Skeletal muscle cell (primary cell): ENCODE measurements at regions not wholly inside any gene's neighbourhood (a gene's known extent, or its start where the extent isn't known, plus 50 kb on each side); places are given as distances from the start of the nearest gene placed in this dataset.
A peak's percentile ranks its signal among the peaks of the same experiment; 100 is the strongest.

Source experiments
- DNase-seq: peaks from one replicate; pipeline ENCODE4 v3.0.0-alpha.2; 2010; ENCODE audit warnings: low read depth
- H3K4me3 ChIP-seq: 2 replicates; pipeline ENCODE4 v1.5.1; 2011; ENCODE audit warnings: low read depth, mild to moderate bottlenecking, control low read depth, low read length, moderate library complexity

DNA sequence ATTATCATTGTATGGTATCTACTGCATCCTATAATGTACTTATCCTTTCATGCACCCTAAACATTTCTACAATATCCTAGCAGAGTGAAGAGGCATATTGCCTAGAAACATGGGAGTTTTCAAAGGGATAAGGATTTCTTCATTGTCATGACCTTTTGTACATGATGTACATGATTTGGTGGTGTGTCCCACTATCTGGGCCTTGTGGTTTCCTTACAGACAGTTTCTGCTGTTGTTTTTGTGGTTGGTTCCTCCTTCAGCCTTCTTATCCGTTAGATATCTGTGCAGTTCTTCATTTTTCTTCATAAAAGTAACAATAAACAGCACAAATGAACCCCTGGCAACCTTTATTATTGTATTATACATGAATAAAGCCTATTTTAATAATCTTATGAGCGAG, 70.4 kb upstream of the BACH1 start:
- H3K4me3 ChIP-seq, result no peak overlapping the region
- DNase-seq, result no peak

DNA sequence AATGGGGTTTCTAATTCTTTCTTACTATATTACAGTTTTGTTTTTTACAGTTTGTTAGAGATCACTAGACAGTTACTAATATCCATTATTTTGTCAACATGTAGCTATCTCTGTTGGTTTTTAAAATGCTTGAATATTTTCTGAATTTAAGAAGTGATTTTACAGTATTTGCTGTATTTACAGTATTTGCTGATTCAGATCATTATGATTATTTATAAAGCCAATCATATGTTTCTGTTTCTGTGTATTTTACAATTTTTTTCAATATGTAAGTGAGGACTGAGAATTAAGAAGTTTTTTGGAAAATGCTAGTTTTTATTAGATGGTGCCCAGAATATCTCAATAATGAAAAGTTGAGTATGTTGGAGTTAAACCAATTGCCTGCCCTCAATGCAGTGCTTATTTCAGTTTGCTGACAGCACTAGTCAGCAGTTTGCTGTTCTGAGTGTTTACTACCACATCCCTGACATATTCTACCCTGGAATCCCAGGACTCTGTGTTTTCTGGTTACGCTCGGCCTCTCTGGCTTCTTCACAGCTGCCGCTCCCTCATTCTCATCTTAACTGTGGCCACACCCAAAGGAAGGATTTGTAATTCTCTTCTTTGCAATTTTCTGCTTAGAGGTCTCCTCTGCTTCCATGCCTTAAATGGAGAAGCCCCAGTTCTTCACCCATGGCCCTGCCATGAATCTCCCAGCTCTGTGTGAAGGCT, 68.0 kb upstream of the BACH1 start:
- DNase-seq, result no peak
- no peak overlapping the region for H3K4me3 ChIP-seq

DNA sequence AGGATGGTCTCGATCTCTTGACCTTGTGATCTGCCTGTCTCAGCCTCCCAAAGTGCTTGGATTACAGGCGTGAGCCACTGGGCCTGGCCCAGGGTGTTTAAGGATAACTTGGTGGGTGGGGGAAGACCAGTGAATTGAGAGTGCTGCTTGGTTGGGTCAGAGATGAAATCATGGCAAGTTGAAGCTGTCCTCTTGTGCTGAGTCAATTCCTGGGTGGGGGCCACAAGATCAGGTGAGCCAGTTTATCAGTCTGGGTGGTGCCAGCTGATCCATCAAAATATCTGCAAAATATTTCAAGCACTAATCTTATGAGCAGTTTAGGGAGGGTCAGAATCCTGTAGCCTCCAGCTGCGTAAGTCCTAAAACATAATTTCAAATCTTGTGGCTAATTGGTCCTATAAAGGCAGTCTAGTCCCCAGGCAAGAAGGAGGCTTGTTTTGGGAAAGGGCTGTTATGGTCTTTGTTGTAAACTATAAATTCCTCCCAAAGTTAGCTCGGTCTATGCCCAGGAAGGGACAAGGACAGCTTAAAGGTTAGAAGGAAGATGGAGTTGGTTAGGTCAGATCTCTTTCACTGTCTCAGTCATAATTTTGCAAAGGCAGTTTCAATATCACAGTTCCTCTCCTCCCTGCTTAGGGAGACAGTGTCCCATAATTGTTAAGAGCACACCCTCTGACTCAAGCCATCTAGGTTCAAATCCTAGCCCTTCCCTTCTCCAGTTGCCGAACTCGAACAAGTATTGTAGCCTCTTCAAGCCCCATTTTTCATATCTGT, 66.8 kb upstream of the BACH1 start:
- DNase-seq, result no peak
- no peak overlapping the region for H3K4me3 ChIP-seq

DNA sequence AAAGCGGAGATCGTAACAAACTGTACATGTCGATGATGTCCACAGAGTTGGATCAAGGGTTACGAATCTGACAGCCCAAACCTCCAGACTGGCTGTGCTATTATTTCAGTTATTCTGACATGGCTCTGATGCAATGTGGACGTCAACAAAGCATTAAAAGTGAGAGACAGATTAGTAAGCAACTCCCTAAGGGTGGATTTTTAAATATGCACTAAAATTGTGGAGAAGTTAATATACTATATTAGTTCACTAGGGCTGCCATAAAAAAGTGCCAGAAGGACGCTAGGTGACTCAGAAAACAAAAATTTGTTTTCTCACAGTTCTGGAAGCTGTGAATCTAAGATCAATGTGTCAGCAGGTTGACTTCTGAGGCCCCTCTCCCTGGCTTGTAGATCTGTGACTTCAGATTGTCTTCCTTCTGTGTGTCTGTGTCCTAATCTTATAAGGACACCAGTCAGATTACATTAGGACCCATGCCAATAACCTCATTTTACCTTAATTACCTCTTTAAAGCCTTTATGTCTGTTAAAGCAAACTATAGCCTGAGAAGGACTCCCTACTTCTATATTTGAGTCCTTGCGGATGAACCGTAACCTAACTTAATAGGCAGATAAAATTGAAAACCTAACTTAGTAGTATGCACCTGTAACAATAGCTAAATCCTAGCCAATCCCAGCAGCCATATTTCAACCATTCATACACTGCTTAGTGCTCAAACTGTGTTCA, 66.0 kb upstream of the BACH1 start:
- H3K4me3 ChIP-seq, result no peak overlapping the region
- DNase-seq, result peak; percentile 72

DNA sequence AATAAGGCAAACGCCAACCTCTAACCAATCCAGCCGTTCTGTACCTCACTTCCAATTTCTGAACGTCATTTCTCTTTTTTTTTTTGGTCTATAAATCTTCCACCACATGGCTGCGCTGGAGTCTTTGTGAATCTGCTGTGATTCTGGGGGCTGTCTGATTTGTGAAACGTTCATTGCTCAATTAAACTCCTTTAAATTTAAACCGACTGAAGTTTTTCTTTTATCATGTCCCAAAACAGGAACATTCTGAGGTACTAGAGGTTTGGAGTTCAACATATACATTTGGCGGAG, 65.5 kb upstream of the BACH1 start:
- H3K4me3 ChIP-seq, result no peak overlapping the region
- no peak for DNase-seq

DNA sequence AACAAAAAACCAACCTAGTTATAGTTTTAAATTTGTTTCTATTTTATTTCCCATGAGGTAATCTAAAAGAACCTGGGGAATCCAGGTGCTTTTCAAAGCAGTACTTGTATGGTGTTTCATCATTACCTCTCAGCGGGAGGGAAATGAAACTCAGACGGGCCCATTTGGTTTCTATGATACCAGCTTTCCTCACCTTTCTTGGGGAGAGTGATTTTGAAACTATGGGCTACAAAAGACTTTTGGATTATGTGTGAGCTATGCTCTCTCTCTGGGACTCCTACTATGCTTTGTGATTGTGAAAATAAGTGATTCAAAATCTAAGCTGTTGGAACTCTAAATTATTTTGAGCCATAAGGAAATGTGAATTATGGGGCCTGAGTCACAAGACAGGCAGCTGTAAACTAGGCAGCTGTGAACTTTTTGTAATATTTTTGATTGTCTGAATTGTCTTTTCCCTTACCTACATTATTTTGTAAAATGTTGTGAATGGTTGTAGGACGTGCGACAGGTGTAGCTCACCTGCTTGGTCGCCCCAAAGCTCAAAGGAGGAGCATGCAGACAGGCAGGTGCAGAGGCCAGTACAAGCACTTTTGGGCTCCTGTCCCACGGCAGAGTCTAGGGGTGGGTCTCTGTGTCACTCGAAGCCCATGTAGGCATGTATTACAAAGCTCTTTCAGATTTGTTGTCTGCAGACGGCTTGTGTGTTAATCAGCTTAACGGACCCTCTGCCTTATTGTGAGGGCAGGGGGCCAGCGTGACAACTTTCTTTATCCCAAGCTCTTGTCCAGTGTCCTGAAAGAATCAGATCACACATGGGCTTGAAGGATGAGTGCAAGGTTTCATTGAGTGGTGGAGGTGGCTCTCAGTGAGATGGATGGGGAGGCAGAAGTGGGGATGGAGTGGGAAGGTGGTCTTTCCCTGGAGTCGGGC, 64.8 kb upstream of the BACH1 start:
- no peak overlapping the region for H3K4me3 ChIP-seq
- DNase-seq, result no peak

DNA sequence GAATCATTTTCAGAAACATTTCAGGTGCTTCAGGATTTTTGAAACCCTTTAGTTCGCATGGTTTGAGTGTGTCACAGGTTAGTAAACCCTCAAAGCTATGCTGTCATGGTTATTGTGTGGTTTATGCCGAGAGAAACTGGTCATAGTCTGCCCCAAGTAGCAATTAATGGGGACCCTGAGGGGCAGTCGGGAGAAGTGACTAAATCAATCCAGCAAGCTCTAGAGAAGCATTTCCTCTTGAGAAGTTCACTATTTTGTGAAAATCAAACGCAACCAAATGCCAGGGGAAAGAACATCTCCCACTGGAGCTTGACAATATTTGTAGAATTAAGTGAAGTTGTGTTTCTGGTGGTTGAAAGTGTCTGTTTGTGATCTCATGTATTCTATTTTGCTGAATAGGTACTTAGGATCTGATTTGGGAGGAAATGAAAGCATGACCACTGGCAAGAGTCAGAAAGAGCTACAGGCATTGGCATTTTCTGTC, 63.0 kb upstream of the BACH1 start:
- no peak for DNase-seq
- no peak overlapping the region for H3K4me3 ChIP-seq

DNA sequence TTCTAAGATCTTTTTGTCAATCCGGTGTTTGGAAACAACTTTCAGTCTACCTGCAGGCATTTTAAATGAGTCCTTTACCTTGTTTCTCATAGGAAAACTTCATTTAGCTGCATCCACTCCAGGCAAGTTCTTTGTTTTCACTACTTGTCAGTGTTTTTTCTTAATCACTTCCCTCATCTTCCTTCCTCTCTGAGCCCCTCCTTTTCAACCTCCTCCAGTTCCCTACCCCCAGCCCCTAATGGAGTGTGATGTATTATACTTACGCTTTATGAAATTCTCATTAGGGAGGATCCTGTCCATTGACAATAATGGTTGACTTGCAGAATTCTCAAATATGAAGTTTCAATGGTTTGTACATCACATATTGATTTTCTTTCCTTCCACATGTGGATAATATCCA, 62.5 kb upstream of the BACH1 start:
- H3K4me3 ChIP-seq, result no peak overlapping the region
- DNase-seq, result no peak

DNA sequence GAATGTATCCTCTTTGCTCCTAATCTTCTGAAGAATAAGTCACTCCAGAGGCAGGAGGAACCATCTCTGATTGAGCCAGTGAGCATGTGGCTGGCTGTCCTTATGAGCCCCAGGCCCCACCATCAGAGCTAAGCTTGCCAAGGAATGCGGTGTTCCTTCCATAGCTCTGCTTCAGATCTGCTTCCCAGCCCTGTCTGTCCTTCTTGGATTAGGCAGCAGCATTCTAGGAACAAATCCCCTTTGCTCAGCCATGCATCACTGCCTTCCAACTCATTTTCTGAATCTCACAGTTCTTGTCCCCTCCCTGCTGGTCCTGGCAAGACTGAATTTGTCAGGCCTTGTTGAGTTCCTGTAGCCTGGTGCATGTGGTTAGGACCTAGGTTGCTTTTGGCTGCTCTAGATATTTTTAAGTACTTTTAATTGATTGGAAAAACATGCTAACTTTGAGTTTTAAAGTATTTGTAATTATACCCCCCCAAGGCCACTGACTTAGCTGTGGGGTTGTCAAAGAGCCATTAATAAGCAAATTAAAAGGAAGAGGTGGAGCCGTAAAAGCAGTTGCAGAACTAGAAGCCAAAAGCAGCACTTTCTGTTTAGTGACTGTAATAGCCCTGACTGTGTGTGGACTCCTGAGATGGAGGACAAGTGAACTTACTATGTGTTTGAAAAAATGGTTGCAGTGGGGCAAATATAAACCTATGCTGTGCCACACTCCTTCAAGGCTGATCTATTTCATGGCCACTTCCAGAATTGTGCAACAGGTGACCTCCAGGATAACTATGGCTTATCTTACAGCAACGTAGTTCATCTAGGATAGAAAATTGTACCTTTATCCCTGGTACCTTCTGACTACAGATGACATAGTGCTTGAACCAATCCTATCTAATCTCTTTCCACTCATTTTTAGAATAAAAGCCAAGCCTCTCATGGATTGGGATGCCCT, 61.3 kb upstream of the BACH1 start:
- peak; percentile 74 for DNase-seq
- H3K4me3 ChIP-seq, result no peak overlapping the region

DNA sequence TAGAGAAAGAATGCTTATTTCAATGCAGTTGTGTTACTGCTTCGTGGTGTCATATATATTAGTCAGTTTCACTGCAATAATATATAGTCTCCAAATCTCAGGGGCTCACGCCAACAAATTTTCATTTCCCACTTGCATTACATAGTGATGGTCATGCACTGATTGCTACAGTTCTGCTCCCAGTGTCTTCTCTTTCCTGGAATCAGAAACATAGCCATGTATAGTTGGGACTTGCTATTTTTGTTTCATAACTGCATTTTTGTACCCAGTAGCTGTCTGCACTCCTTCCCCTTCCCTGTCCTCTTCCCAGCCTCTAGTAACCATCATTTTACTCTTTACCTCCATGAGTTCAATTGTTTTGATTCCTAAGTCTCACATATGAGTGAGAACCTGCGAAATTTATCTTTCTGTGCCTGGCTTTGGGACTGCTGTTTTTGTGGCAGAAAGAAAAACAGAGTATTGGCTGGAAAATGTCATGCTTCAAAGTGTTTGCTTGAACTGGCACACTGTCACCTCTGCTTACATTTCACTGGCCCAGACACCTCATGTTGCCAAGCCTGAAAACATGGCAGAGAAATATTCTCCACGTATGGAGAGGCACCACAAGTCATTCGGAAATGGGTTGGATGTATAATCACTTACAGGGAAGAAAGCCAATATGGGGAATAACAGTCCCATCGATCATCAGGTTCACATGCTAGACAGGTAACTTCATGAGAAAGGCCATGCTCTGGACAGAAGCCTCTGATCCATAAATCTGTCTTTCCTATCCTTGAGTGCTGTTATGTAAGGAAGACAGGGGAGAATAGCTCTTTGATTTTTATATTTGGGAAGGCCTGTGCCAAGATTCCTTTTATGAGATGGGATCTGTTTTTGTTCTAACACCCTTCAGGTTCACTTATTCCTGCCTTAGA, 60.4 kb upstream of the BACH1 start:
- no peak overlapping the region for H3K4me3 ChIP-seq
- DNase-seq, result peak; percentile 85

DNA sequence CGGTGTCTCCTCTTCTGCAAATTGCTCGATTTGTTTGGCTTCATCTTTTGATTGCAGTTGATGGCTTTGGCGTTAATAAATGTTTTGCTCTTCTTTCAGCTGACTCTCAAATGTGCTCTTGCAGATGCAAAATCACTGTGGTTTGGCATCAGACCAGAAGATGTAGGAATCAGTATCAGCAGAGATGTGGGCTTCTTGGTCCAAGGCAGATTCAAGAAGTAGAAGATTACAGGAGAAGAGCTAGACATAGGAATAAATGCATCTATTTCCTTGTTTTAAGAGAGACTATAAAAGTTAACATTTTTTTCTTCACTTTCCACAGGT, 59.8 kb upstream of the BACH1 start:
- no peak overlapping the region for H3K4me3 ChIP-seq
- no peak for DNase-seq

DNA sequence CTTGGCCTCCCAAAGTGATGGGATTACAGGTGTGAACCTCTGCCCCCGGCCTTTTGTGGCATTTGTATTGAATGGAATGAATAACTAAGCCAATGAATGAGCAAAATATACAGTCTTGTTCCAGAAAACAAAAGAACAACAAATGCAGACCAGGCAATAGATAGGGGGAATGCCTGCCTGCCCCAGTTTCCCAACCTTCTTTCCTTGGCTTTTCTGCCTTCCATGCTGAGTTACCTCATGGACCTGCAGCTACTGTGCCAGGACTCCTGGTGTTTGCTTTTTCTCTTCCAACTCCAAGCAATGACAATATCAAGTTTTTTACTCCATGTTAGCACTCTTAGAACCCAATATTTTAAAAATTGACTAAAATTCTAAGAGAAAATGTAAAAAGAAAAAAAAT, 58.6 kb upstream of the BACH1 start:
- H3K4me3 ChIP-seq, result no peak overlapping the region
- no peak for DNase-seq

DNA sequence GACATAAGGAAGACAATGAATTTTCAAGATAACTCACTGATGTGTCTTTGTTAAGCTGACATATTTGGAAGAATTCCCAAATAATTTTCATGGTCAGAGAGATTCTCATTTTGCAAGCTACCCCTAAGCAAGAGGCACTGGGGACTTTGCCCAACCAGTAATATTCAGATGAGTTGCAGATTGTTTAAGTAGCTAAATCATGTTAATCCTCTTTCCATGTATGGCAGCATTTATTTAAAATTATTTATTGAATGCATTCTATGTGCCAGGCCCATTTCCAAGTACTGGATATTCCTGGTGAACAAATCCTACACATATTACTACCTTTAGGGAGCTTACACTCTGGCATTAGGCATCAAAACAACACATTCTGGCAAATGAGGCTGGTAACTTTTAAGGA, 56.5 kb upstream of the BACH1 start:
- H3K4me3 ChIP-seq, result no peak overlapping the region
- DNase-seq, result no peak

DNA sequence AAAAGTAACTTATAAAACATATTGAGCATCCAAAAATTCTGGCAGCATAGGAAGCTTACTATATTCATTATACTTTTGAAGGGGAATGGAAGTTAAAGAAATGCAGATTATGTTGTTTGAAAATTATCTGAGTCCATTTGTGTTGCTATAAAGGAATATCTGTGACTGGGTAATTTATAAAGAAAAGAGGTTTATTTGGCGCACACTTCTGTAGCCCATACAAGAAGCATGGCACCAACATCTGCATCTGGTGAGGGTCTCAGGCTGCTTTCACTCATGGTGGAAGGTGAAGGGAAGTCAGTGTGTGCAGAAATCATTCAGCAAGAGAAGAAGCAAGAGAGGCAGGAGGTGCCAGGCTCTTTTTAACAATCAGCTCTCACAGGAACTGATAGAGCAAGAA, 55.5 kb upstream of the BACH1 start:
- DNase-seq, result no peak
- no peak overlapping the region for H3K4me3 ChIP-seq

DNA sequence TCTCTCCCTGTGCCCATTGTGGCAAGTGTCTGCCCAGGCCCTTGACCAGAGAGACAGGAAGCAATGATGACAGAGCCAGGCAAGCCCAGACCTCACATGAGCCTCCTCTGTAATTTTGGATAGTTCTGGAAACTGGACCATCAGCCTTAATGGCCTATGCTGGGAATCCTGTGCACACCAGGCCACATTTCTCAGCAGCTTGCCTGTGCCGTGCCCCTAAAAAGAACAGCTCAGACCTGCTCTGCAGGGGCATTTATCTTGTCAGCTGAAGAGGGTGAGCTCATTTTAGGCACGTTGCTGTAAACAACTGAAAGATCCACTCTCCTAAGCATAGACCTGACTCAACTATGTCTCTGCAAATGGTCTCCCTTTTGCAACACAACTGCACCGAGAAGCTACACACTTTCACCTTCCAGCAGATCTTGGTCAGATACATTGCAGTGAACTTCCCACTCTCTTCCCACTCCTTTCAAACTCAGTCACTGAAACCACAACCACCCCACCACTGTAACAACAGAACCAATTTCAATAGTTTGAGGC, 53.5 kb upstream of the BACH1 start:
- H3K4me3 ChIP-seq, result no peak overlapping the region
- no peak for DNase-seq

DNA sequence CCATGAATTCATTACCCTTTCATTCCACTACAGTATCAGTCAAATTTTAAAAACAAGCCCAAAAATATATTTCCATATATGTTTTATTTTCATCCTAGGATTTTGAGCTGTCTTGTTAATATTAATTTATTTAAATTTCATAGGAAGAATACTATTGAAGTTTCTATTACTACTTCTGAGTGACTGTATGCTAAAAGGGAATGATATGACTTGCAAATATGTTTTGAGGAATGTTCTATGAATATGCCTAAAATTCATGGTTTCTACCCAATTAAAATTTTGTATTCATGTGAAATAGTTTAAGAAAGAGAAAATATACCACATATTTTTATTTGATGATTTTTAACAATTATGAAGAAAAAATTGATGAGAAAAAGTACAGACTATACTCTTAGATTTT, 52.9 kb upstream of the BACH1 start:
- no peak for DNase-seq
- H3K4me3 ChIP-seq, result no peak overlapping the region

DNA sequence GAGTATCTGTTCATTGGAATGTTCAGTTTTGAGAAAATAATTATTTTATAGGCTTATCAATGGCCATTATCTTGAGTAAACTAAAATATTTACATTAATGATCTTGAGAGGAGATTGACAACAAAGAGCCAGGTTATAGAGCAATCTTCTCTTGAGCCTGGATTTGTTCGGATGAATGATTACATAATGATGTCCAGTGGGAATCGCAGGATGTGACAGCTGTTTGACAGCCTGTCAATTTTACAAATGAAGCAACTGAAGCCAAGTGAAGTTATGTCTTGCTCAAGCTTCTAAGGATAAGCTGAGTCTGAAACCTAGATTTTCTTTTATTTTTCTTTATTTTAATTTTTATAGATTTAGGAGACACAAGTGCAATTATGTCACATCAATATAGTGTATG, 52.1 kb upstream of the BACH1 start:
- no peak overlapping the region for H3K4me3 ChIP-seq
- no peak for DNase-seq

DNA sequence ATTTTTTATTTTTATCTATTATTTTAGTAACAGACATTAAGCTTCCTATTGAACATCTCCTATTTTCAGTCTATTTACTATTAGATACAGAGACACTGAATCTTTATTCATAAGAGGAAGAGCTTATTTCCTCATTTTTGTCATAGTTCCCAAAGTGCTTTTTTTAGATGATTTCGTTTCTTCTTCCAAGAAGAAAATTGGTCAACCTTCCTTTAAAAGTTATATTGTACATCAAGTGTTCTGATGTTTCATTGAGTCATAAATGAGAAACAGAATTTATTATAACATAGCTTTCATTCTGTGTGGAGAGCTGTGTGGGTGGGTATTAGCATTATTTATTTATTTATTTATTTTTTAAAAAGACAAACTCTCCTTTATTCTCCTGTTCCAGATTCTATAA, 50.6 kb upstream of the BACH1 start:
- no peak for DNase-seq
- no peak overlapping the region for H3K4me3 ChIP-seq
